ENCODE measurements at regions not wholly inside any gene's neighbourhood (a gene's known extent, or its start where the extent isn't known, plus 50 kb on each side); places are given as distances from the start of the nearest gene placed in this dataset.

DNA sequence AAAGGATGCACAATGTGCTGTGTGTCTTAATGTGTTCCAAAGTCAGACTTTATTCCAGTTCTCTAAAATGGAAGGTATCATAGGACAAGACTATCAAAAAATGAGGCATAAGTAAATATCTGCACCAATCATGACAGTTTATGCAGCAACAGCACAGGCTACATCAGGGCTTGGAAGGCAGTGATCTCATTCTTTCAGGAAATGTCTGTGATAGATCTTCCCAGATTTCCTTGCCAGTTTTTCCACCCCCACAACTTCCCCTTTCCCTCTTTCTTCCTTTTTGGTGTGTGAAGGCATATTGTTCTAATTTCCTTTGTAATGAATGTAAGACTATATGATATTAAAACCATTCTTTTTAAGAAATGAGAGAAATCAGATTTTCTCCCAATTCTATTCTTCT lies 326.7 kb downstream of the ATP23 start:
- Histone ChIP-seq H3K27ac (ENCODE audit: low read depth, low read length) (no peak overlapping the region), H3K4me1 (ENCODE audit: control insufficient read depth, insufficient read depth, low read length) (no peaks in the 10 kb centered on the region), H3K36me3 (ENCODE audit: control insufficient read depth, insufficient read depth, low read length) (no peaks in the 10 kb centered on the region), H3K9ac (ENCODE audit: low read length) (no peak overlapping the region), H3K27me3 (ENCODE audit: control insufficient read depth, insufficient read depth, low read length) (no peaks in the 10 kb centered on the region), H3K4me3 (ENCODE audit: low read length) (no peak overlapping the region)

DNA sequence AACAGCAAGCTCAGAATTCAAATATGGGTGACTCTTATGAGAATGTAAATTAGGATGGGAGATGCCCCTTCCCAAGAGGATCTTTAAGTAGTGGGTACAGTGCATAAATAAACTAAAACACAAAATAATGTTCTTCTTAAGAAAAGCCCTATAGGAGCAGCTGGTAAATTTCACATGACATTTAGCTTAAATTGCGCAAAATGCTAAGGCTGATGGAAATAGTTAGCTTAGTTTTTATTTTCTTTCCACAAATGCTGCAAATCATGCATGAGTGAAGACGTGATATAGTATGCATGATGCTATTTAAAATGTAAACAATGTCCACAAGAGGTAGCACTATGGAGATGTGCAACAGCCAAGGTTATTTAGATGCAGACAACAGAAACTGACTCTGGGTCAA lies 328.1 kb downstream of the ATP23 start:
- Histone ChIP-seq H3K4me1 (ENCODE audit: control insufficient read depth, insufficient read depth, low read length) (no peaks in the 10 kb centered on the region), H3K4me3 (ENCODE audit: low read length) (no peak overlapping the region), H3K27me3 (ENCODE audit: control insufficient read depth, insufficient read depth, low read length) (no peaks in the 10 kb centered on the region), H3K27ac (ENCODE audit: low read depth, low read length) (no peak overlapping the region), H3K9ac (ENCODE audit: low read length) (no peak overlapping the region), H3K36me3 (ENCODE audit: control insufficient read depth, insufficient read depth, low read length) (no peaks in the 10 kb centered on the region)

DNA sequence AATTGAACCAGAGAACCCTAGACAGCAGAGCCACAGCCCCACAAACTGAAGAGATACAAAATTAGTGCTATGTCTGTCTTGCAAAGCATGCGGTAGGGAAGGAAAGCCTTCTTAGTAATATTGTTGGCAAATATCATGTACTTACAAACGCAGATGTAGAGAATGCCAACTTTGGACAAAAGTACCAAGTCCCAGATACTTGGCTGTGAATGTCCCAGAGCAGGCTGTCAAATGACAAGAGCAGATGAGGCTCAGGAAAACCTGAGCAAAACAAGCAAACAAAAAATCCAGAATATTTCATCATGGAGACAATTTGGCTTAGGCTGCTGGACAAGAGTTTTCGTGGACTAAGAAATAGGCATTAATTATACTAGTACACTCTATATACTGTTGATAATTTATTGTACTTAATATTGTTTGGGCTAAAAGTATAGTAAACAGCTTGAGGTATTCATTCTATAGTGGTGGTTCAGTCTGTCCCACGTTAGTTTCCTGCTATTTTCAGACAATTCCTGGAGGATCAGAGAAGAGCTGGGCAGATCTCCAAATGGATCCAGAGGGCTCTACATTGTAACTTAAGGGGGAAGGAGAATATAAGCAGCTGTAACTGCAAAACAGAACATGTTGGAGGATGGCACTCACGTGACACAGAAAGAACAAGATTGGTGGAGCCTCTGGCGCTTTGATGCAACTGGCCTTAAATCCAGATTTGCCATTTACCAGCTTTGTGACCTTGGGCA lies 329.8 kb downstream of the ATP23 start:
- Histone ChIP-seq H3K4me3 (ENCODE audit: low read length) (no peak overlapping the region), H3K27ac (ENCODE audit: low read depth, low read length) (no peak overlapping the region)

DNA sequence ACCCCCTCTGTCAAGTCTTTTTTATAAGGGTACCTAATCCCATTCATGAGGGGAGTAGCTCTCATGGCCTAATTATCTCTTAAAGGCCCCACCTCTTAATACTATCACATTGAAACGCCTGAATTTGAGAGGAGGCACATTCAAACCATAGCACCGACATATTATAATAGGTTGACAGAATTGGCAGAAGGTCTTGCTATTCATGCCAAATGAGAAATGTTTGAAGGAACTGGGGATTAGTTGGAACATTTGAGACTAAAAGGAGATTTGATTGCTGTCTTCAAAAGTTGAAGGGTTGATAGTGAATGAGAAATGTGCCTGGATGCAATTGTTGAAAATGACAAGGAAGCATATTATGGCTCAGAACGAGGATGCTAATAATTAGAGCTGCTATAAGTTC lies 331.1 kb downstream of the ATP23 start:
- no peaks in the 10 kb centered on the region for H3K4me1 ChIP-seq (ENCODE audit: control insufficient read depth, insufficient read depth, low read length)
- no peaks in the 10 kb centered on the region for H3K36me3 ChIP-seq (ENCODE audit: control insufficient read depth, insufficient read depth, low read length)
- H3K4me3 ChIP-seq (ENCODE audit: low read length), result no peak overlapping the region
- no peaks in the 10 kb centered on the region for H3K27me3 ChIP-seq (ENCODE audit: control insufficient read depth, insufficient read depth, low read length)
- H3K9ac ChIP-seq (ENCODE audit: low read length), result no peak overlapping the region
- no peak overlapping the region for H3K27ac ChIP-seq (ENCODE audit: low read depth, low read length)

More for the DNA sequence above, 329.8 kb downstream of the ATP23 start:
- Histone ChIP-seq H3K27me3 (ENCODE audit: control insufficient read depth, insufficient read depth, low read length) (no peaks in the 10 kb centered on the region), H3K9ac (ENCODE audit: low read length) (no peak overlapping the region), H3K36me3 (ENCODE audit: control insufficient read depth, insufficient read depth, low read length) (no peaks in the 10 kb centered on the region), H3K4me1 (ENCODE audit: control insufficient read depth, insufficient read depth, low read length) (no peaks in the 10 kb centered on the region)

DNA sequence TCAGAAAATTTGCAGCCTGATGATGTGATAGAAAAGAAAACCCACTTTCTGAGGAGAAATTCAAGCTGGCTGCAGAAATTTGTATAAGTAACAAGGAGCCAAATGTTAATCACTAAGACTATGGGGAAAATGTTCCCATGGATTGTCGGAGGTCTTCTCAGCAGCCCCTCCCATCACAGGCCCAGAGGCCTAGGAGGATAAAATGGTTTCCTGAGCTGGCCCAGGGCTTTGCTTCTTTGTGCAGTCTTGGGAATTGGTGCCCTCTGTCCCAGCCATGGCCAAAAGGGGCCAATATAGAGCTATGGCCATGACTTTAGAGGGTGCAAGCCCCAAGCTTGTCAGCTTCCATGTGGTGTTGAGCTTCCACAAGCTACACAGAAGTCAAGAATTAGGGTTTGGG lies 335.9 kb downstream of the ATP23 start:
- H3K27me3 ChIP-seq (ENCODE audit: control insufficient read depth, insufficient read depth, low read length), result no peaks in the 10 kb centered on the region
- no peak overlapping the region for H3K9ac ChIP-seq (ENCODE audit: low read length)
- no peak overlapping the region for H3K27ac ChIP-seq (ENCODE audit: low read depth, low read length)
- H3K4me1 ChIP-seq (ENCODE audit: control insufficient read depth, insufficient read depth, low read length), result no peaks in the 10 kb centered on the region
- H3K36me3 ChIP-seq (ENCODE audit: control insufficient read depth, insufficient read depth, low read length), result no peaks in the 10 kb centered on the region
- no peak overlapping the region for H3K4me3 ChIP-seq (ENCODE audit: low read length)

DNA sequence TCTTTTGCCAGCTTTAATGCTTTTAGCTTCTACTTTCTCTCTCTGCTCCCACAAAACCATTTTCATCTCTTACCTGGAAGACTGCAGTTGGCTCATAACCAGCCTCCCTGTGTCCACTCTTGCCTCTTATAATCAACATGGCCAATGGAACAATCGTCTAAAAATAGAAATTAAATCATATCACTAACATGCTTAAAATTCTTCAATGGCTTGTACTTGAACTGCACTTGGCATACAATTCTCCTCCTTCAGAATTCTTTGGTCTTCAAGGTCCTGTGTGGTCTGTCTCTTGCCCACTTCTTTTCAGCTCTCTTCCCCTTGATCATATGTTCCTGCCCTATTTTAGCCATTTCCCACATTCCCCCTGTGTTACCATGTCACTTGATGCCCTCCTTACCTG lies 342.2 kb downstream of the ATP23 start:
- Histone ChIP-seq H3K9ac (ENCODE audit: low read length) (no peak overlapping the region), H3K27ac (ENCODE audit: low read depth, low read length) (no peak overlapping the region), H3K4me1 (ENCODE audit: control insufficient read depth, insufficient read depth, low read length) (no peaks in the 10 kb centered on the region), H3K36me3 (ENCODE audit: control insufficient read depth, insufficient read depth, low read length) (no peaks in the 10 kb centered on the region), H3K4me3 (ENCODE audit: low read length) (no peak overlapping the region), H3K27me3 (ENCODE audit: control insufficient read depth, insufficient read depth, low read length) (no peaks in the 10 kb centered on the region)

DNA sequence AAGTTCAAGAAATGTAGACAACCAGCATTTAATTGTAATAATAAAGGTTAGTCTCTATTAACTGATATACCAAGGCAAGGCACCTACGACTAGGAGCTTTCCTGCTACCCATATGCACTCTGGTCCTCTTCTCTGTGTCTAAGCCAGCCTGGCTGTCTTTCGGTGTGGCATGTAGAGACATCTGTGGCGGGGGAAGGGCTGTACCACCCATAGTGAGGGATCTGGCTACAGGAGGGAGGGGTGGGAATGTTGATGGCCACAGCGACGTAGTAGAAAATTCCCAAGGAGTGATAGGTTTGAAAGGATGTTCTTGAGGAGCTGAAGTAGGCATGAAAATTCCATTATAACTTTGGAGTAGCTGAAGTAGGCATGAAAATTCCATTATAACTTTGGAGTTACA lies 344.2 kb downstream of the ATP23 start:
- H3K9ac ChIP-seq (ENCODE audit: low read length), result no peak overlapping the region
- no peaks in the 10 kb centered on the region for H3K4me1 ChIP-seq (ENCODE audit: control insufficient read depth, insufficient read depth, low read length)
- no peaks in the 10 kb centered on the region for H3K27me3 ChIP-seq (ENCODE audit: control insufficient read depth, insufficient read depth, low read length)
- H3K36me3 ChIP-seq (ENCODE audit: control insufficient read depth, insufficient read depth, low read length), result no peaks in the 10 kb centered on the region
- H3K27ac ChIP-seq (ENCODE audit: low read depth, low read length), result no peak overlapping the region
- no peak overlapping the region for H3K4me3 ChIP-seq (ENCODE audit: low read length)

DNA sequence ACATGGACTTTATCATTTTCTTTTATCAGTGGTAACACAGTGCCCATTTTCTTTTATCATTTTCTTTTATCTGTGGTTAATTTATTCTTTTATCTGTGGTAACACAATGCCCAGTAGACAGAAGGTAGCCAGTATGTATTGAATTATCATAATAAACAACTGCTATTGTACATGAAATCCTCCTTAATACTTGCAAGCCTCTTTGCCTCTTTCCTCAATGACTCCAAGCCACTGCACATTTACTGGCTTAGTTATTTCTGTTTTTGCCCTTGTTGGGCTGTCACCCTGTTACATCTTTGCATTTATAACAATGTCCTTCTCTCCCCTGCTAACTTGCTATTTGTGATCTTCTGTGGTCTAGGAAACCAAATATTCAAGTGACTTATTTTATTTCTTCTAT lies 345.0 kb downstream of the ATP23 start:
- H3K9ac ChIP-seq (ENCODE audit: low read length), result no peak overlapping the region
- no peak overlapping the region for H3K4me3 ChIP-seq (ENCODE audit: low read length)
- H3K36me3 ChIP-seq (ENCODE audit: control insufficient read depth, insufficient read depth, low read length), result no peaks in the 10 kb centered on the region
- H3K27me3 ChIP-seq (ENCODE audit: control insufficient read depth, insufficient read depth, low read length), result no peaks in the 10 kb centered on the region
- H3K27ac ChIP-seq (ENCODE audit: low read depth, low read length), result no peak overlapping the region
- H3K4me1 ChIP-seq (ENCODE audit: control insufficient read depth, insufficient read depth, low read length), result no peaks in the 10 kb centered on the region

DNA sequence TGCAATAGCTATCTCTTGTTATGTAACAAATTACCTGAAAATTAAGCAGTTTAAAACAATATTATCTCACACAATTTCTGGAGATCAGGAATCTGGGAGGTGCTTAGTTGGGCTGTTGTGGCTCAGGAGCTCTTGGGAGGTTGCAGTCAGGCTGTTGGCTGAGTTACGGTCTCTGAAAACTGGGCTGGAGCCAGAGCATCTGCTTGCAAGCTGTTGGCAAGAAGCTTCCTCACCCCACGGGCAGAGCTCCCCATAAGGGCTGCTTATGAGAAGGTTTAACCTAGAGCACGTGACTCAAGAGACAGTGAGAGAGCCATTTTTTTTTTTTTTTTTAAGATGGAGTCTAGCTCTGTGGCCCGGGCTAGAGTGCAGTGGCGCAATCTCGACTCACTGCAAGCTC lies 346.8 kb downstream of the ATP23 start:
- Histone ChIP-seq H3K4me3 (ENCODE audit: low read length) (no peak overlapping the region), H3K4me1 (ENCODE audit: control insufficient read depth, insufficient read depth, low read length) (no peaks in the 10 kb centered on the region), H3K36me3 (ENCODE audit: control insufficient read depth, insufficient read depth, low read length) (no peaks in the 10 kb centered on the region), H3K27ac (ENCODE audit: low read depth, low read length) (no peak overlapping the region), H3K27me3 (ENCODE audit: control insufficient read depth, insufficient read depth, low read length) (no peaks in the 10 kb centered on the region), H3K9ac (ENCODE audit: low read length) (no peak overlapping the region)

DNA sequence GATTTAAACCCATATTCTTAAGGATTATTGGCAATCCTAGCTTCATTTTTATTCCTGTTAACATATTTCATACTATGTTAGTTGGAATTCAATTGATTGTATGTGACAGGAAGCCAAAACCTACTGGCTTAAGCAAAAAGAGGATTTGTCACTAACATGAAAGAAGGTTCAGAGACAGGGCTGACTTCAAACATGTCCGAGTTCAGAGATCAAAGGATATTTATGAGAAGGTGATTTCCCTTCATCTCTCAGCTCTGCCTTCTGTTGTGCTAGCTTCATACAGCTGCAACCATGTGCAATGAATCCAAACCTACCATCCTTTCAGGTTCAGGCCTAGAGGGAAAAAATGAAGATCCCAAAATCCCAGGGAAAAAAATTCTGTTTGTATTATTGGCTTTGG lies 349.7 kb downstream of the ATP23 start:
- H3K4me3 ChIP-seq (ENCODE audit: low read length), result no peak overlapping the region
- no peaks in the 10 kb centered on the region for H3K36me3 ChIP-seq (ENCODE audit: control insufficient read depth, insufficient read depth, low read length)
- no peaks in the 10 kb centered on the region for H3K4me1 ChIP-seq (ENCODE audit: control insufficient read depth, insufficient read depth, low read length)
- no peaks in the 10 kb centered on the region for H3K27me3 ChIP-seq (ENCODE audit: control insufficient read depth, insufficient read depth, low read length)
- no peak overlapping the region for H3K9ac ChIP-seq (ENCODE audit: low read length)
- H3K27ac ChIP-seq (ENCODE audit: low read depth, low read length), result no peak overlapping the region

DNA sequence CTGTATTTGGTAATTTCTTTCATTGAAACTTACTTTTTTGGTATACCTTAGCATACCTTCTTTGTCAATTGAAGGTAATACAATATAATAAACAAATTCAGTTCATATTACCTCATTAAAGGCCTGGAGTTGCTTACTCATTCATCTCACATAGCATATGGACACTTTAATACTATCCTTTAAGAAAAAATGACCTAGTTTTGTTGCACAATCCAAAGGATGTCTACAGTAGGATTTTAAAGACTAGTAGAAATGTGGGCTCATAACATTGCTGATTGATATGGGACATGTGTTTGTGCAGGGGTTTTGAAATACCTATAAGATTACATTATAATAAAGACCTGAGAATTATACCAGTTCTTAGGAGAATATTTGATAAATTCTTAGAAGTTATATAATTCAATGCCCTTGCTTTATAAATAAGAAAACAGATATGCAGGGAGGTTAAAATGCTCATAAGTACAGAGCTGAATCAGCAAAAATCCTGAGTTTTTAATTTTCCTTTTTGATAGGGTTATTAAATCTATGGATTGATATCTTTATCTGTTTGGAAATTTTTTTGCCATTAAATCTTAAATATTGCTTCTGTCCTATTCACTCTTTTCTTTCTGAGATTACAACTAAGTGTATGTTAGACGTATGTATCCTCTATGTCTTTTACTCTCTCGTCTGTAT lies 352.1 kb downstream of the ATP23 start:
- H3K27me3 ChIP-seq (ENCODE audit: control insufficient read depth, insufficient read depth, low read length), result no peaks in the 10 kb centered on the region
- H3K36me3 ChIP-seq (ENCODE audit: control insufficient read depth, insufficient read depth, low read length), result no peaks in the 10 kb centered on the region
- no peaks in the 10 kb centered on the region for H3K4me1 ChIP-seq (ENCODE audit: control insufficient read depth, insufficient read depth, low read length)
- H3K9ac ChIP-seq (ENCODE audit: low read length), result no peak overlapping the region
- H3K27ac ChIP-seq (ENCODE audit: low read depth, low read length), result no peak overlapping the region
- H3K4me3 ChIP-seq (ENCODE audit: low read length), result no peak overlapping the region

DNA sequence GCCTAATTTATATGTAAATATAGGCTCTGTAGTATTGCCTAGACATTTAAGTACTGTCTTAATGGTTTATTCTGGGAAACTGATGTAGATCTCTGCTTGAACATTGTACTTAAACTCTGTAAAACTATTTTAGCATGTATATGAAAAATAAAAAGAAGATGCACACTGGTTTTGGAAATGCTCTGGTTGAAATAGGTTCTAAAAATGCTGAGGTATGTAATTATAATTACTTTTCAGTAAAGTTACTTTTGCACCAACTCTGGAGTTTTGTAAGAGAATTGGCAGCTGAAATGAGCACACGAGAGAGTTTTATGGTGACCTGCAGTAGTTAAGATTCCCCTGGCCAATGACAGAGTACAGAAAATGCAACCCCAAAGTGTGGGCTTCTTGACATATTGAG lies 353.9 kb downstream of the ATP23 start:
- H3K27me3 ChIP-seq (ENCODE audit: control insufficient read depth, insufficient read depth, low read length), result no peaks in the 10 kb centered on the region
- no peak overlapping the region for H3K9ac ChIP-seq (ENCODE audit: low read length)
- no peak overlapping the region for H3K27ac ChIP-seq (ENCODE audit: low read depth, low read length)
- no peaks in the 10 kb centered on the region for H3K36me3 ChIP-seq (ENCODE audit: control insufficient read depth, insufficient read depth, low read length)
- no peak overlapping the region for H3K4me3 ChIP-seq (ENCODE audit: low read length)
- no peaks in the 10 kb centered on the region for H3K4me1 ChIP-seq (ENCODE audit: control insufficient read depth, insufficient read depth, low read length)

DNA sequence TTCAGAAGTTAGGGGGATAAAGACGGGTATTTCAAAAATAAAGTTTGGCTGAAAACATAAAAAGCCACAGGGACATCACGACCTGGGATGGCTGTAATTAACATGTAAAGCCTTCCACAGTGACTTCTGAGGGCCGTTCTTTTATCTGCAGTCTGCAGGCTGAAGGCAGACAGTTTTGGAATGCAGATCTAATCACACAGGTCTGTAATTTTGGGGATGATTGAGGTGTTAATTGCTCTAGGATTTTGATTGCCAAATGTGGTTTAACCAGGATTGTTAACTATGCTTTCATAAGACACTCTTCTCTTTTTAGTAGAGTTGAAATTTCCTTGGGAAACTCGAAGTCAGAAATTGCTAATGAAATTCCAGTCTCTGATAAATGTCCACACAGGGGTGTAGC lies 355.5 kb downstream of the ATP23 start:
- no peaks in the 10 kb centered on the region for H3K36me3 ChIP-seq (ENCODE audit: control insufficient read depth, insufficient read depth, low read length)
- no peak overlapping the region for H3K27ac ChIP-seq (ENCODE audit: low read depth, low read length)
- H3K9ac ChIP-seq (ENCODE audit: low read length), result no peak overlapping the region
- no peaks in the 10 kb centered on the region for H3K27me3 ChIP-seq (ENCODE audit: control insufficient read depth, insufficient read depth, low read length)
- H3K4me1 ChIP-seq (ENCODE audit: control insufficient read depth, insufficient read depth, low read length), result no peaks in the 10 kb centered on the region
- no peak overlapping the region for H3K4me3 ChIP-seq (ENCODE audit: low read length)
